Stimulated activated CD8-positive, alpha-beta memory T cell treated with anti-CD3 and anti-CD28 coated beads, Interleukin-15, amount 100 ng/mL, for 1 hour (primary cell): ENCODE measurements at regions not wholly inside any gene's neighbourhood (a gene's known extent, or its start where the extent isn't known, plus 50 kb on each side); places are given as distances from the start of the nearest gene placed in this dataset.

ENCODE experiments used
- DNase-seq: peaks from one replicate; pipeline ENCODE4 v3.0.0-alpha.2; 2020; ENCODE audit warnings: low read depth

- no peak for DNase-seq
Observed at GRCh38 chr14:65320661-65321308, 91.7 kb upstream of the FUT8 start.

GRCh38 chr14:65321370-65321875 lies 91.1 kb upstream of the FUT8 start:
- DNase-seq = no peak

GRCh38 chr14:65329481-65329880 lies 83.0 kb upstream of the FUT8 start:
- no peak for DNase-seq

GRCh38 chr14:65329911-65330310 lies 82.6 kb upstream of the FUT8 start:
- DNase-seq = no peak

GRCh38 chr14:65330416-65330815 lies 82.1 kb upstream of the FUT8 start:
- DNase-seq = no peak

GRCh38 chr14:65331652-65332051 lies 80.9 kb upstream of the FUT8 start:
- DNase-seq = no peak

- DNase-seq = no peak
Observed at GRCh38 chr14:65332141-65332871, 80.2 kb upstream of the FUT8 start.

- no peak for DNase-seq
Observed at GRCh38 chr14:65333943-65334687, 78.4 kb upstream of the FUT8 start.

GRCh38 chr14:65334765-65335410 lies 77.6 kb upstream of the FUT8 start:
- DNase-seq = no peak

GRCh38 chr14:65335411-65335947 lies 77.1 kb upstream of the FUT8 start:
- DNase-seq = no peak

- peak; percentile 6 for DNase-seq
Observed at GRCh38 chr14:65336191-65336591, 76.3 kb upstream of the FUT8 start.

GRCh38 chr14:65339866-65340265 lies 72.7 kb upstream of the FUT8 start:
- no peak for DNase-seq

GRCh38 chr14:65344011-65344410 lies 68.5 kb upstream of the FUT8 start:
- no peak for DNase-seq

- DNase-seq = no peak
Observed at GRCh38 chr14:65345266-65345665, 67.3 kb upstream of the FUT8 start.

GRCh38 chr14:65346474-65346873 lies 66.1 kb upstream of the FUT8 start:
- no peak for DNase-seq

- DNase-seq = no peak
Observed at GRCh38 chr14:65346895-65347294, 65.6 kb upstream of the FUT8 start.

- no peak for DNase-seq
Observed at GRCh38 chr14:65348137-65348536, 64.4 kb upstream of the FUT8 start.

- no peak for DNase-seq
Observed at GRCh38 chr14:65349100-65349499, 63.4 kb upstream of the FUT8 start.

- DNase-seq = no peak
Observed at GRCh38 chr14:65351493-65352194, 60.9 kb upstream of the FUT8 start.

GRCh38 chr14:65352964-65353530 lies 59.5 kb upstream of the FUT8 start:
- DNase-seq = no peak

GRCh38 chr14:65354131-65354530 lies 58.4 kb upstream of the FUT8 start:
- no peak for DNase-seq
